HG02938 (cell line): ENCODE measurements at regions not wholly inside any gene's neighbourhood (a gene's known extent, or its start where the extent isn't known, plus 50 kb on each side); places are given as distances from the start of the nearest gene placed in this dataset.
"Not testable (repeated sequence)": the region's sequence is repeated elsewhere in the genome, so short reads cannot be mapped to it uniquely, and the experiment has no call there.

ENCODE experiments used
- ATAC-seq: cut with Tn5 transposase; IDR thresholded peaks from one replicate; pipeline ENCODE4 v1.9.1; 2021; ENCODE audit warnings: mild to moderate bottlenecking, moderate library complexity; ENCODE audit not compliant: unreplicated experiment

GRCh38 chr12:83660727-83661358, 974.1 kb downstream of the TMTC2 start:
- no peak for ATAC-seq

- no peak for ATAC-seq
Observed at GRCh38 chr12:83659321-83659720, 972.6 kb downstream of the TMTC2 start.

- no peak for ATAC-seq
Observed at GRCh38 chr12:83656004-83656403, 969.3 kb downstream of the TMTC2 start.

GRCh38 chr12:83642205-83642604, 955.5 kb downstream of the TMTC2 start:
- no peak for ATAC-seq

GRCh38 chr12:83641789-83642188, 955.1 kb downstream of the TMTC2 start:
- no peak for ATAC-seq

- no peak for ATAC-seq
Observed at GRCh38 chr12:83634726-83635267, 948.1 kb downstream of the TMTC2 start.

- ATAC-seq: no peak
Observed at GRCh38 chr12:83630526-83630925, 943.8 kb downstream of the TMTC2 start.

- no peak for ATAC-seq
Observed at GRCh38 chr12:83629931-83630330, 943.2 kb downstream of the TMTC2 start.

- ATAC-seq: no peak
Observed at GRCh38 chr12:83622205-83622604, 935.5 kb downstream of the TMTC2 start.

- no peak for ATAC-seq
Observed at GRCh38 chr12:83619973-83620372, 933.3 kb downstream of the TMTC2 start.

GRCh38 chr12:83615152-83615551, 928.4 kb downstream of the TMTC2 start:
- ATAC-seq: no peak

GRCh38 chr12:83613586-83614110, 926.9 kb downstream of the TMTC2 start:
- no peak for ATAC-seq

GRCh38 chr12:83603106-83603505, 916.4 kb downstream of the TMTC2 start:
- ATAC-seq: no peak

- no peak for ATAC-seq
Observed at GRCh38 chr12:83575326-83575725, 888.6 kb downstream of the TMTC2 start.

GRCh38 chr12:83574142-83574541, 887.4 kb downstream of the TMTC2 start:
- ATAC-seq: no peak

GRCh38 chr12:83573671-83574070, 887.0 kb downstream of the TMTC2 start:
- ATAC-seq: no peak

GRCh38 chr12:83559650-83560049, 872.9 kb downstream of the TMTC2 start:
- no peak for ATAC-seq

GRCh38 chr12:83556040-83556439, 869.3 kb downstream of the TMTC2 start:
- not testable (repeated sequence) for ATAC-seq

GRCh38 chr12:83541446-83541845, 854.7 kb downstream of the TMTC2 start:
- no peak for ATAC-seq

- ATAC-seq: no peak
Observed at GRCh38 chr12:83538361-83538965, 851.8 kb downstream of the TMTC2 start.

- ATAC-seq: no peak
Observed at GRCh38 chr12:83537428-83538053, 850.8 kb downstream of the TMTC2 start.

GRCh38 chr12:83536496-83536895, 849.8 kb downstream of the TMTC2 start:
- no peak for ATAC-seq
